Right lobe of liver (tissue), 4 donors: ENCODE measurements at regions not wholly inside any gene's neighbourhood (a gene's known extent, or its start where the extent isn't known, plus 50 kb on each side); places are given as distances from the start of the nearest gene placed in this dataset.

Experiments used
- POLR2A ChIP-seq: fragments of 450-650 bp; IDR thresholded peaks from one replicate; pipeline ENCODE4 v1.6.1; 2017; ENCODE audit warnings: antibody characterized with exemption, mild to moderate bottlenecking
- TF ChIP-seq, protein P1 (sequence below), 4 donors: fragments of 200-600 bp in 3 of 4; fragments of 450-650 bp in 1 of 4; IDR thresholded peaks; one replicate each; pipeline versions ENCODE4 v1.5.1 to v1.8.0; 2016 to 2022; ENCODE audit warnings: antibody characterized with exemption in 4 of 4, mild to moderate bottlenecking in 2 of 4
- donor health status: DM: no; HTN: no; CAD: no.
- donor health status: DM: no; HTN: no; CAD: no.
- donor health status: DM: no; HTN: yes; CAD: no.

DNA sequence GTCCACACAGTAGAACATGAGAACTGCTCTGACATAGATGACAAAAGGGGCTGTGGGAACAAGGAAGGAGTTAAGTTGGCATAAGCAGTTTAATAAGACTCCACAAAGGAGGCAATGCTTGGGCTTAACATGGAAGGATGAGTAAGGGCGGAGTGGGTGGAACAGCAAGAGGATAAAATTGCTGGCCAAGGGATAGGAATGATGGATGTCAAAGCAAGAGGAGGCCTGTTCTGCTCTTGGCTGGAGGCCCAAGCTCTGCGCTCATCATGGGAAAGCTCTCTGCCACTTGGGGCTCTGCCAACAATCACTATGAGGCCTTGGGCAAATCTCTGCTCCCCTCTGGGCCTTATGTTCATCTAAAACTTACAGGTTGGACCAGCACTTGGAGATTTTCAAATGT, 98.3 kb upstream of the CAMK1G start:
- TF ChIP-seq POLR2A: no peak
- TF ChIP-seq, protein P1, sequence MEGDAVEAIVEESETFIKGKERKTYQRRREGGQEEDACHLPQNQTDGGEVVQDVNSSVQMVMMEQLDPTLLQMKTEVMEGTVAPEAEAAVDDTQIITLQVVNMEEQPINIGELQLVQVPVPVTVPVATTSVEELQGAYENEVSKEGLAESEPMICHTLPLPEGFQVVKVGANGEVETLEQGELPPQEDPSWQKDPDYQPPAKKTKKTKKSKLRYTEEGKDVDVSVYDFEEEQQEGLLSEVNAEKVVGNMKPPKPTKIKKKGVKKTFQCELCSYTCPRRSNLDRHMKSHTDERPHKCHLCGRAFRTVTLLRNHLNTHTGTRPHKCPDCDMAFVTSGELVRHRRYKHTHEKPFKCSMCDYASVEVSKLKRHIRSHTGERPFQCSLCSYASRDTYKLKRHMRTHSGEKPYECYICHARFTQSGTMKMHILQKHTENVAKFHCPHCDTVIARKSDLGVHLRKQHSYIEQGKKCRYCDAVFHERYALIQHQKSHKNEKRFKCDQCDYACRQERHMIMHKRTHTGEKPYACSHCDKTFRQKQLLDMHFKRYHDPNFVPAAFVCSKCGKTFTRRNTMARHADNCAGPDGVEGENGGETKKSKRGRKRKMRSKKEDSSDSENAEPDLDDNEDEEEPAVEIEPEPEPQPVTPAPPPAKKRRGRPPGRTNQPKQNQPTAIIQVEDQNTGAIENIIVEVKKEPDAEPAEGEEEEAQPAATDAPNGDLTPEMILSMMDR (IDR thresholded peaks at IDR 0.05): no peak
